HL-60 (cell line): ENCODE measurements at regions not wholly inside any gene's neighbourhood (a gene's known extent, or its start where the extent isn't known, plus 50 kb on each side); places are given as distances from the start of the nearest gene placed in this dataset.

Experiments used
- DNase-seq, 2 experiments: peaks; one replicate each; pipeline ENCODE4 v3.0.0-alpha.2; 2010 to 2020; ENCODE audit warnings: low read depth in 1 of 2, low spot score in 1 of 2
- H3K27ac ChIP-seq: fragments of 250-450 bp; sonication (Bioruptor Pico); replicated peaks from 2 replicates; pipeline ENCODE4 v1.5.1; 2020; ENCODE audit warnings: mild to moderate bottlenecking, moderate library complexity
- H3K27me3 ChIP-seq: fragments of 250-450 bp; sonication (Bioruptor Pico); 2 replicates; pipeline ENCODE4 v1.5.1; 2021; ENCODE audit warnings: mild to moderate bottlenecking, moderate library complexity; ENCODE audit not compliant: insufficient read depth, poor library complexity, severe bottlenecking
- H3K4me3 ChIP-seq: replicated peaks from 2 replicates; pipeline ENCODE4 v1.5.1; 2011; ENCODE audit warnings: mild to moderate bottlenecking, control low read depth, low read length; ENCODE audit not compliant: insufficient read depth
- GABPA ChIP-seq: IDR thresholded peaks from 2 replicates; pipeline ENCODE4 v1.6.1; 2012; ENCODE audit warnings: low read depth
- POLR2AphosphoS5 ChIP-seq: IDR thresholded peaks from 2 replicates; pipeline ENCODE4 v1.6.1; 2012; ENCODE audit warnings: low read depth
- SPI1 ChIP-seq: IDR thresholded peaks from 2 replicates; pipeline ENCODE4 v1.6.1; 2012; ENCODE audit warnings: low read depth, mild to moderate bottlenecking, borderline replicate concordance
- TF ChIP-seq, protein P1 (sequence below): IDR thresholded peaks from one replicate; pipeline ENCODE4 v1.5.1; 2011; ENCODE audit warnings: low read length, control low read depth, inconsistent platforms; ENCODE audit not compliant: insufficient read depth
- TF ChIP-seq, protein P2 (sequence below): IDR thresholded peaks from 2 replicates; pipeline ENCODE4 v1.6.1; 2012; ENCODE audit warnings: low read depth; ENCODE audit not compliant: insufficient replicate concordance

DNA sequence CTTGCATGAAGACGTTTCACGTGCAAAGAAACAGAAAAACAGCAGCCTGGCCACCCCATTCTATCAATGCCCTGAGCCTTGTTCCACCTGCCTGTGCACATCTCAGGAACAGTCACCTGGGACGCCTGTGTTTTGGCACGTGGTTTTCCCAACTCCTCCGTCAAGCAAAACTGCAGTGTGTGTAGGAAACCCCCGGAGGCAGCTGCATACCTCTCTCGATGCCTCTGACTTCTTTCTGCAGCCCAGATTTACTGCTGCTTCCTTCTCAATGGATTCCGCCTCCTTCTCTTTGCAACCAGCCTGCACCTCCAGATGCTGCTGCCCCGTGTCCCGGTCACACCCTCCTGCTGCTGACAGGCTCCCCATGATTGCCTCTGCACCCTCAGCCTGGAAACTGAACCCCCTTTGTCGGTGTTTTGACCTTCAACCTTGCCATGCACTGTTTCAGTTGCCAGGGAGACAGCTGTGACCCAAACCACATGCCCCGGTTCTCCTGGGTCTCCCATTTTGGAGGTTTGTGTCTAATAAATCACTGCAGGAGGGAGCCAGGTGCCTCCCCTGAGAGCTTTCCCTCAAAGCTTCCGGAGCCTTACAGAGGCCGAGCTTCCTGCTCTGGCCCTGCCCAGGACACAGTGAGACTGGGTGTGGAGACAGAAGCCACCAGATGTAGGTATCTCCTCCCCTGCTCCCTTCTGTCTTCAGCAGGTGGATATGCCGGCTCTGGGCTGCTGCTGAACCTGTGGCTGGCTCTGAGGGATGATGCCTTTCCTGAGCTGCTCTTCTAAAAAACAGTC, 395.5 kb upstream of the IRX1 start:
- no peak overlapping the region for H3K27ac ChIP-seq
- DNase-seq = no peak
- H3K27me3 ChIP-seq = peaks cover 12% of the 10 kb centered on the region
- no peak for TF ChIP-seq SPI1
- TF ChIP-seq, protein P1, sequence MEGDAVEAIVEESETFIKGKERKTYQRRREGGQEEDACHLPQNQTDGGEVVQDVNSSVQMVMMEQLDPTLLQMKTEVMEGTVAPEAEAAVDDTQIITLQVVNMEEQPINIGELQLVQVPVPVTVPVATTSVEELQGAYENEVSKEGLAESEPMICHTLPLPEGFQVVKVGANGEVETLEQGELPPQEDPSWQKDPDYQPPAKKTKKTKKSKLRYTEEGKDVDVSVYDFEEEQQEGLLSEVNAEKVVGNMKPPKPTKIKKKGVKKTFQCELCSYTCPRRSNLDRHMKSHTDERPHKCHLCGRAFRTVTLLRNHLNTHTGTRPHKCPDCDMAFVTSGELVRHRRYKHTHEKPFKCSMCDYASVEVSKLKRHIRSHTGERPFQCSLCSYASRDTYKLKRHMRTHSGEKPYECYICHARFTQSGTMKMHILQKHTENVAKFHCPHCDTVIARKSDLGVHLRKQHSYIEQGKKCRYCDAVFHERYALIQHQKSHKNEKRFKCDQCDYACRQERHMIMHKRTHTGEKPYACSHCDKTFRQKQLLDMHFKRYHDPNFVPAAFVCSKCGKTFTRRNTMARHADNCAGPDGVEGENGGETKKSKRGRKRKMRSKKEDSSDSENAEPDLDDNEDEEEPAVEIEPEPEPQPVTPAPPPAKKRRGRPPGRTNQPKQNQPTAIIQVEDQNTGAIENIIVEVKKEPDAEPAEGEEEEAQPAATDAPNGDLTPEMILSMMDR = no peak
- H3K4me3 ChIP-seq = no peak overlapping the region

DNA sequence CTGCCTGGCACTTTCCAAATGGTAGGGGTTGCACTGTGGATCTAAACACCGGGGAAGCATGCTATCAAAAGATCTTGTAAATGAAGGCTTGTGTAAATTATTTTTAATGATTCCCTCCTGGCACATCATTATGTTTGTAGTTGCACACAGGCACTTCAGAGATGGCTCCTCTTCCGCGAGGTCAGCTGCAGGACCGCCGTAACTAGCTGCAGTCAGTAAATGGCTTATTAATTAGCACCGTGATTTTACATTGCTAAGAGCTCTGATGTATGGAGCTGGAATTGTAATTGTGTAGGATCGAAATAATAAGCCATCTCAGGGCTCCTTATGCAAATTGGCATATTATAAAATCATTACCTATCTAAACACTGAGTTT, 397.6 kb upstream of the IRX1 start:
- H3K4me3 ChIP-seq = no peak overlapping the region

DNA sequence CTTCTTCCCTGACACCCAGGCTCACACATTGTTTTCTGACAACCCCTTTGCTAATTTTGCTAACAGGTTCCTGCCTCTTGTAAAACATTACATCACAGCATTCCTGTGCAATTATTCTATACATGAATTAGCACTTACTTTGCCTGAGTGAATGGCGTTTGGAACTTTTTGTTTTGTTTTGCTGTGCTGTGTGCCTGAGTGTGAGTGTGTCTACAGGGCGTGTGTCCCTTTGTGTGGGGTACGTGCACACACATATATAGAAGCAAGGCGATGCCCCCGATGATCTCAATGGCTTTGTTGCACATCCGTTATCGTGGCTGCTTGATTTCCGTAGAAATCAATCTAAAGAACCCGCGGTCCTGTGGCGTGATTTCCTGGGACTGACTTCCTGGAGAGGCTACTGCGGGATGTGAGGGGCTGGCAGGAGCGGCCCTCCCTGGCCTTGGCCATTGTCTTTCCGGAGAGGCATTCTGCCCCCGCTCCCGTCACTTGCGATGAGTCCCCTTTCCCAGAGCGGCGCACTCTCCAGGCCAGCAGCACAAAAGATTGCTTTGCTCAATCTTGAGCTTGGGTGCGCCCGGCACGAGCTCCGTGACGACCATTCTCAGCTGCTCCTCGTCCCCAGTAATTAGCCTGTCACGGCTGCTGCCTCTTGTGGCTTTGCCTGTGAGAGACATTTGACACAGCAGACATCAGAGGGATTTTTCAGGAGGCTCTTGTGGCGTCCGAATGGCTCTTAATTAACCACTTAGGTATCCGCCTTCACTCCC, 398.1 kb upstream of the IRX1 start:
- Histone ChIP-seq H3K27me3 (peaks cover 12% of the 10 kb centered on the region), H3K4me3 (no peak overlapping the region)
- DNase-seq = no peak

More for the DNA sequence above, 397.6 kb upstream of the IRX1 start:
- peaks cover 12% of the 10 kb centered on the region for H3K27me3 ChIP-seq
- H3K27ac ChIP-seq = no peak overlapping the region
- TF ChIP-seq, protein P2, sequence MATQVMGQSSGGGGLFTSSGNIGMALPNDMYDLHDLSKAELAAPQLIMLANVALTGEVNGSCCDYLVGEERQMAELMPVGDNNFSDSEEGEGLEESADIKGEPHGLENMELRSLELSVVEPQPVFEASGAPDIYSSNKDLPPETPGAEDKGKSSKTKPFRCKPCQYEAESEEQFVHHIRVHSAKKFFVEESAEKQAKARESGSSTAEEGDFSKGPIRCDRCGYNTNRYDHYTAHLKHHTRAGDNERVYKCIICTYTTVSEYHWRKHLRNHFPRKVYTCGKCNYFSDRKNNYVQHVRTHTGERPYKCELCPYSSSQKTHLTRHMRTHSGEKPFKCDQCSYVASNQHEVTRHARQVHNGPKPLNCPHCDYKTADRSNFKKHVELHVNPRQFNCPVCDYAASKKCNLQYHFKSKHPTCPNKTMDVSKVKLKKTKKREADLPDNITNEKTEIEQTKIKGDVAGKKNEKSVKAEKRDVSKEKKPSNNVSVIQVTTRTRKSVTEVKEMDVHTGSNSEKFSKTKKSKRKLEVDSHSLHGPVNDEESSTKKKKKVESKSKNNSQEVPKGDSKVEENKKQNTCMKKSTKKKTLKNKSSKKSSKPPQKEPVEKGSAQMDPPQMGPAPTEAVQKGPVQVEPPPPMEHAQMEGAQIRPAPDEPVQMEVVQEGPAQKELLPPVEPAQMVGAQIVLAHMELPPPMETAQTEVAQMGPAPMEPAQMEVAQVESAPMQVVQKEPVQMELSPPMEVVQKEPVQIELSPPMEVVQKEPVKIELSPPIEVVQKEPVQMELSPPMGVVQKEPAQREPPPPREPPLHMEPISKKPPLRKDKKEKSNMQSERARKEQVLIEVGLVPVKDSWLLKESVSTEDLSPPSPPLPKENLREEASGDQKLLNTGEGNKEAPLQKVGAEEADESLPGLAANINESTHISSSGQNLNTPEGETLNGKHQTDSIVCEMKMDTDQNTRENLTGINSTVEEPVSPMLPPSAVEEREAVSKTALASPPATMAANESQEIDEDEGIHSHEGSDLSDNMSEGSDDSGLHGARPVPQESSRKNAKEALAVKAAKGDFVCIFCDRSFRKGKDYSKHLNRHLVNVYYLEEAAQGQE = no peak
- TF ChIP-seq SPI1 = no peak
- TF ChIP-seq, protein P1 = no peak
- TF ChIP-seq GABPA = no peak
- TF ChIP-seq POLR2AphosphoS5 = no peak
- DNase-seq = no peak

More for the DNA sequence above, 398.1 kb upstream of the IRX1 start:
- no peak for TF ChIP-seq SPI1
- TF ChIP-seq, protein P2 = no peak
- no peak for TF ChIP-seq GABPA
- no peak for TF ChIP-seq POLR2AphosphoS5
- TF ChIP-seq, protein P1 = no peak
- H3K27ac ChIP-seq = no peak overlapping the region
